GM12878 (cell line): ENCODE measurements at regions not wholly inside any gene's neighbourhood (a gene's known extent, or its start where the extent isn't known, plus 50 kb on each side); places are given as distances from the start of the nearest gene placed in this dataset.

Experiments used
- ATAC-seq: fragments of 200-7000 bp; cut with Tn5 transposase; 3 replicates; pipeline ENCODE4 v1.9.1; 2020; ENCODE audit warnings: mild to moderate bottlenecking, moderate library complexity
- BruUV-seq: library from RNA; stranded (reverse); fragments of 400-500 nt; replicated peaks from 2 replicates; lab custom pipeline; 2021; lab: Mats Ljungman, UMichigan
- CTCF ChIA-PET: fragments of 300-600 bp; sonication (Branson Sonifier 250); formaldehyde crosslinking; extraction: SDS; loops from one replicate; lab custom pipeline; 2021; ENCODE audit warnings: inconsistent platforms; lab: Yijun Ruan, JAX
- POLR2A ChIA-PET: fragments of 350-600 bp; formaldehyde crosslinking; extraction: SDS; loops from one replicate; lab custom pipeline; 2021; ENCODE audit warnings: inconsistent platforms; lab: Charles Lee
- RAD21 ChIA-PET: fragments of 300-600 bp; sonication (Branson Sonifier 250); formaldehyde crosslinking; loops from one replicate; lab custom pipeline; 2023; ENCODE audit warnings: antibody characterized with exemption; ENCODE audit not compliant: unreplicated experiment; lab: Charles Lee
- SMC1A ChIA-PET: fragments of 300-600 bp; sonication (Branson Sonifier 250); formaldehyde crosslinking; loops from one replicate; lab custom pipeline; 2023; ENCODE audit not compliant: unreplicated experiment, uncharacterized antibody; lab: Charles Lee
- DNase-seq: peaks from one replicate; pipeline ENCODE4 v3.0.0-alpha.2; 2011; ENCODE audit warnings: low read depth, low spot score
- FAIRE-seq: peaks from 3 replicates; lab custom pipeline; 2011; peaks lifted over from hg19 to GRCh38; lab: Jason Lieb, UNC
- H2AFZ ChIP-seq: 2 replicates; pipeline ENCODE4 v1.6.0; 2011; ENCODE audit warnings: low read depth, low read length, control low read depth; ENCODE audit not compliant: control insufficient read depth
- H3K27ac ChIP-seq: 2 replicates; pipeline ENCODE4 v1.5.1; 2011; ENCODE audit warnings: control low read depth; ENCODE audit not compliant: control insufficient read depth, insufficient read depth
- H3K27me3 ChIP-seq, 2 experiments: replicated peaks in 1 of 2; 2 replicates each; pipeline versions ENCODE4 v1.6.0 to v1.6.1; 2011; ENCODE audit warnings: low read length in 1 of 2; ENCODE audit not compliant: control insufficient read depth in 2 of 2, insufficient read depth in 2 of 2
- H3K36me3 ChIP-seq, 2 experiments: 2 replicates each; pipeline ENCODE4 v1.5.1; 2011; ENCODE audit warnings: low read length in 1 of 2; ENCODE audit not compliant: control insufficient read depth in 2 of 2, insufficient read depth in 2 of 2
- H3K4me1 ChIP-seq: 2 replicates; pipeline ENCODE4 v1.6.1; 2011; ENCODE audit warnings: mild to moderate bottlenecking, low read length, moderate library complexity, mixed read lengths; ENCODE audit not compliant: control insufficient read depth, insufficient read depth
- H3K4me2 ChIP-seq: 2 replicates; pipeline ENCODE4 v1.6.0; 2011; ENCODE audit warnings: control low read depth; ENCODE audit not compliant: control insufficient read depth, insufficient read depth
- H3K4me3 ChIP-seq: fragments of 200-600 bp; sonication (generic); 2 replicates; pipeline ENCODE4 v1.5.1; 2016
- H3K79me2 ChIP-seq: 2 replicates; pipeline ENCODE4 v1.6.0; 2011; ENCODE audit warnings: low read length; ENCODE audit not compliant: control insufficient read depth, insufficient read depth
- H3K9ac ChIP-seq: 2 replicates; pipeline ENCODE4 v1.8.0; 2011; ENCODE audit warnings: low read length, control low read depth, mixed read lengths; ENCODE audit not compliant: control insufficient read depth, insufficient read depth
- H3K9me3 ChIP-seq: replicated peaks from 3 replicates; pipeline ENCODE4 v1.5.1; 2011; ENCODE audit warnings: mild to moderate bottlenecking, low read length; ENCODE audit not compliant: control insufficient read depth, insufficient read depth
- H4K20me1 ChIP-seq: 2 replicates; pipeline ENCODE4 v1.6.0; 2011; ENCODE audit not compliant: control insufficient read depth, insufficient read depth
- EED ChIP-seq: sonication (generic); IDR thresholded peaks from 2 replicates; pipeline ENCODE4 v1.6.1; 2016; ENCODE audit warnings: antibody characterized with exemption, low read depth
- LARP7 ChIP-seq: fragments of 450-650 bp; IDR thresholded peaks from 2 replicates; pipeline ENCODE4 v1.6.1; 2017; ENCODE audit warnings: mild to moderate bottlenecking
- MYB ChIP-seq: fragments of 150-350 bp; IDR thresholded peaks from 2 replicates; pipeline ENCODE4 v1.6.1; 2014; ENCODE audit warnings: mild to moderate bottlenecking, low read depth, low read length, borderline replicate concordance
- NBN ChIP-seq: fragments of 450-650 bp; IDR thresholded peaks from 2 replicates; pipeline ENCODE4 v1.6.1; 2016
- POLR2AphosphoS5 ChIP-seq: IDR thresholded peaks from 2 replicates; pipeline ENCODE4 v1.6.1; 2011; ENCODE audit warnings: mild to moderate bottlenecking, low read length, inconsistent platforms
- RAD51 ChIP-seq: fragments of 450-650 bp; IDR thresholded peaks from 2 replicates; pipeline ENCODE4 v1.6.1; 2016; ENCODE audit warnings: moderate library complexity, mild to moderate bottlenecking, inconsistent platforms
- SMAD1 ChIP-seq: fragments of 450-650 bp; IDR thresholded peaks from 2 replicates; pipeline ENCODE4 v1.6.1; 2018; ENCODE audit warnings: mild to moderate bottlenecking, low read depth; ENCODE audit not compliant: partially characterized antibody
- STAT3 ChIP-seq: IDR thresholded peaks from 2 replicates; pipeline ENCODE4 v1.6.1; 2011; ENCODE audit warnings: low read depth, low read length, improper control_type of control experiment
- ZNF274 ChIP-seq: IDR thresholded peaks from one replicate; pipeline ENCODE4 v1.8.0; 2011; ENCODE audit not compliant: insufficient read length, insufficient read depth
- in situ Hi-C: fragments of 300-500 bp; cut with MboI; formaldehyde crosslinking; loops from 9 replicates; pipeline ENCODE4 v1.14.3; 2018; ENCODE audit warnings: mixed read lengths
- intact Hi-C: fragments of 100-400 bp; cut with micrococcal nuclease; formaldehyde crosslinking; loops from one replicate; pipeline ENCODE4 v1.14.2; 2022; ENCODE audit not compliant: unreplicated experiment
- TF ChIP-seq, protein P1 (sequence below): IDR thresholded peaks from 2 replicates; pipeline ENCODE4 v1.6.1; 2012; ENCODE audit warnings: low read depth, low read length, improper control_type of control experiment
- TF ChIP-seq, protein P2 (sequence below): fragments of 450-650 bp; formaldehyde crosslinking; IDR thresholded peaks from 2 replicates; pipeline ENCODE4 v1.4.0; 2022; ENCODE audit warnings: mild to moderate bottlenecking, moderate library complexity
- TF ChIP-seq, protein P3 (sequence below): IDR thresholded peaks from 2 replicates; pipeline ENCODE4 v1.6.1; 2012; ENCODE audit warnings: low read depth, low read length, improper control_type of control experiment

DNA sequence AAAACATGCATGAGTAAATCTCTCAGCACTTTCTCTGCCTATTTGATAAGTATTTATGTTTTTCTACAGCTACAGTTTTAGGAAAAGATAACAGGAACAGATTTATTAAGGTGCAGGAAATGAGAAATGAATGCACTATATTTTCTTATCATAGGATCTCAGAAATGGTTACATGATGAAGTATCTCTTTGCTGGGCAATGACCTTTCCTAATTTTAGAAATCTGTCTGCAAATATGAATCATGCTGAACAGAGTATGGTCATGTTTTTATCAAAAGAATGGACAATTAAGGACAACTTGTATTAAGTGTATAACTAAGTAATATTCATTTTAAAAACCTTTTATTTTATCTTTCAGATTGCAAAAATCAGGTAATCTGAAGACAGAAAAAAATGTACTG, 53.8 kb upstream of the SPPL2A start:
- Histone ChIP-seq H4K20me1 (no peaks in the 10 kb centered on the region), H3K4me2 (no peak overlapping the region), H2AFZ (no peak overlapping the region), H3K36me3 (no peaks in the 10 kb centered on the region), H3K9me3 (no peaks in the 10 kb centered on the region), H3K4me1 (no peaks in the 10 kb centered on the region), H3K9ac (no peak overlapping the region)
- ChIA-PET SMC1A (interaction anchor here (0.6 kb wide), 1 partner anchor 85 kb away, joined by 3 read pairs; no protein-coding TSS in a partner anchor), CTCF (interaction anchor here (0.7 kb wide), 1 partner anchor 18 kb away, joined by 3 read pairs; no protein-coding TSS in a partner anchor), RAD21 (no interaction called here)
- no TSS peak for BruUV-seq
- FAIRE-seq, result no peak
- in situ Hi-C loops (no loop called here), intact Hi-C loops (no loop called here)
- no peak for ATAC-seq
- TF ChIP-seq, protein P1, sequence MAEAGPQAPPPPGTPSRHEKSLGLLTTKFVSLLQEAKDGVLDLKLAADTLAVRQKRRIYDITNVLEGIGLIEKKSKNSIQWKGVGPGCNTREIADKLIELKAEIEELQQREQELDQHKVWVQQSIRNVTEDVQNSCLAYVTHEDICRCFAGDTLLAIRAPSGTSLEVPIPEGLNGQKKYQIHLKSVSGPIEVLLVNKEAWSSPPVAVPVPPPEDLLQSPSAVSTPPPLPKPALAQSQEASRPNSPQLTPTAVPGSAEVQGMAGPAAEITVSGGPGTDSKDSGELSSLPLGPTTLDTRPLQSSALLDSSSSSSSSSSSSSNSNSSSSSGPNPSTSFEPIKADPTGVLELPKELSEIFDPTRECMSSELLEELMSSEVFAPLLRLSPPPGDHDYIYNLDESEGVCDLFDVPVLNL, result no peak
- TF ChIP-seq SMAD1 (no peak), STAT3 (no peak), RAD51 (no peak), MYB (no peak), NBN (no peak), LARP7 (no peak), ZNF274 (no peak), POLR2AphosphoS5 (no peak), EED (no peak)
- TF ChIP-seq, protein P2, sequence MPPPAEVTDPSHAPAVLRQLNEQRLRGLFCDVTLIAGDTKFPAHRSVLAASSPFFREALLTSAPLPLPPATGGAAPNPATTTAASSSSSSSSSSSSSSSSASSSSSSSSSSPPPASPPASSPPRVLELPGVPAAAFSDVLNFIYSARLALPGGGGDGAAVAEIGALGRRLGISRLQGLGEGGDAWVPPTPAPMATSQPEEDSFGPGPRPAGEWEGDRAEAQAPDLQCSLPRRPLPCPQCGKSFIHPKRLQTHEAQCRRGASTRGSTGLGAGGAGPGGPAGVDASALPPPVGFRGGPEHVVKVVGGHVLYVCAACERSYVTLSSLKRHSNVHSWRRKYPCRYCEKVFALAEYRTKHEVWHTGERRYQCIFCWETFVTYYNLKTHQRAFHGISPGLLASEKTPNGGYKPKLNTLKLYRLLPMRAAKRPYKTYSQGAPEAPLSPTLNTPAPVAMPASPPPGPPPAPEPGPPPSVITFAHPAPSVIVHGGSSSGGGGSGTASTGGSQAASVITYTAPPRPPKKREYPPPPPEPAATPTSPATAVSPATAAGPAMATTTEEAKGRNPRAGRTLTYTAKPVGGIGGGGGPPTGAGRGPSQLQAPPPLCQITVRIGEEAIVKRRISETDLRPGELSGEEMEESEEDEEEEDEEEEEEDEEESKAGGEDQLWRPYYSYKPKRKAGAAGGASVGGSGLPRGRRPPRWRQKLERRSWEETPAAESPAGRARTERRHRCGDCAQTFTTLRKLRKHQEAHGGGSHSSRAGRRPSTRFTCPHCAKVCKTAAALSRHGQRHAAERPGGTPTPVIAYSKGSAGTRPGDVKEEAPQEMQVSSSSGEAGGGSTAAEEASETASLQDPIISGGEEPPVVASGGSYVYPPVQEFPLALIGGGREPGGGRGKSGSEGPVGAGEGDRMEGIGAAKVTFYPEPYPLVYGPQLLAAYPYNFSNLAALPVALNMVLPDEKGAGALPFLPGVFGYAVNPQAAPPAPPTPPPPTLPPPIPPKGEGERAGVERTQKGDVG (CRISPR knock-in tag), result no peak
- TF ChIP-seq, protein P3, sequence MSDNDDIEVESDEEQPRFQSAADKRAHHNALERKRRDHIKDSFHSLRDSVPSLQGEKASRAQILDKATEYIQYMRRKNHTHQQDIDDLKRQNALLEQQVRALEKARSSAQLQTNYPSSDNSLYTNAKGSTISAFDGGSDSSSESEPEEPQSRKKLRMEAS, result no peak
- TF ChIP-seq, all 136 proteins: peak for 0
- H3K4me3 ChIP-seq, result no peak overlapping the region
- POLR2A ChIA-PET, result interaction anchor here (0.8 kb wide), 1 partner anchor 45 kb away, joined by 3 read pairs; no protein-coding TSS in a partner anchor
- DNase-seq, result no peak
- H3K27me3 ChIP-seq, result no peaks in the 10 kb centered on the region
- H3K27ac ChIP-seq, result no peak overlapping the region
- H3K79me2 ChIP-seq, result no peaks in the 10 kb centered on the region
